ENCODE measurements at regions not wholly inside any gene's neighbourhood (a gene's known extent, or its start where the extent isn't known, plus 50 kb on each side); places are given as distances from the start of the nearest gene placed in this dataset.

GRCh38 chr11:15805726-15806125 lies 550.6 kb downstream of the SOX6 start:
- H3K36me3 Mint-ChIP-seq (ENCODE audit: low read depth, unreplicated experiment), result no peaks in the 10 kb centered on the region
- no peaks in the 10 kb centered on the region for H3K4me1 Mint-ChIP-seq (ENCODE audit: unreplicated experiment)
- no peak for TF ChIP-seq CTCF (IDR thresholded peaks at IDR 0.05; ENCODE audit: unreplicated experiment)

GRCh38 chr11:15806217-15806616 lies 550.1 kb downstream of the SOX6 start:
- no peak for DNase-seq (ENCODE audit: low spot score)
- H3K4me3 Mint-ChIP-seq (ENCODE audit: unreplicated experiment), result no peak overlapping the region
- H3K36me3 Mint-ChIP-seq (ENCODE audit: low read depth, unreplicated experiment), result no peaks in the 10 kb centered on the region
- no peaks in the 10 kb centered on the region for H3K9me3 Mint-ChIP-seq (ENCODE audit: unreplicated experiment)
- peaks cover 3% of the 10 kb centered on the region for H3K27me3 Mint-ChIP-seq (ENCODE audit: unreplicated experiment)
- TF ChIP-seq CTCF (IDR thresholded peaks at IDR 0.05; ENCODE audit: unreplicated experiment), result no peak
- no peak overlapping the region for H3K27ac Mint-ChIP-seq (ENCODE audit: unreplicated experiment)
- H3K4me1 Mint-ChIP-seq (ENCODE audit: unreplicated experiment), result no peaks in the 10 kb centered on the region

More at GRCh38 chr11:15805726-15806125, 550.6 kb downstream of the SOX6 start:
- Mint-ChIP-seq H3K9me3 (ENCODE audit: unreplicated experiment) (no peaks in the 10 kb centered on the region), H3K27ac (ENCODE audit: unreplicated experiment) (no peak overlapping the region), H3K4me3 (ENCODE audit: unreplicated experiment) (no peak overlapping the region), H3K27me3 (ENCODE audit: unreplicated experiment) (peaks cover 3% of the 10 kb centered on the region)
- DNase-seq (ENCODE audit: low spot score), result no peak

- Mint-ChIP-seq H3K4me1 (ENCODE audit: unreplicated experiment) (no peaks in the 10 kb centered on the region), H3K36me3 (ENCODE audit: low read depth, unreplicated experiment) (no peaks in the 10 kb centered on the region), H3K4me3 (ENCODE audit: unreplicated experiment) (no peak overlapping the region), H3K9me3 (ENCODE audit: unreplicated experiment) (no peaks in the 10 kb centered on the region), H3K27ac (ENCODE audit: unreplicated experiment) (no peak overlapping the region), H3K27me3 (ENCODE audit: unreplicated experiment) (peaks cover 3% of the 10 kb centered on the region)
- no peak for DNase-seq (ENCODE audit: low spot score)
- no peak for TF ChIP-seq CTCF (IDR thresholded peaks at IDR 0.05; ENCODE audit: unreplicated experiment)
Measured at GRCh38 chr11:15807827-15808226, 548.5 kb downstream of the SOX6 start.

GRCh38 chr11:15810082-15810481 lies 546.3 kb downstream of the SOX6 start:
- Mint-ChIP-seq H3K4me3 (ENCODE audit: unreplicated experiment) (no peak overlapping the region), H3K27me3 (ENCODE audit: unreplicated experiment) (no peaks in the 10 kb centered on the region), H3K36me3 (ENCODE audit: low read depth, unreplicated experiment) (no peaks in the 10 kb centered on the region), H3K4me1 (ENCODE audit: unreplicated experiment) (peaks cover 3% of the 10 kb centered on the region), H3K9me3 (ENCODE audit: unreplicated experiment) (no peaks in the 10 kb centered on the region), H3K27ac (ENCODE audit: unreplicated experiment) (no peak overlapping the region)
- no peak for DNase-seq (ENCODE audit: low spot score)
- TF ChIP-seq CTCF (IDR thresholded peaks at IDR 0.05; ENCODE audit: unreplicated experiment), result no peak

- TF ChIP-seq CTCF (IDR thresholded peaks at IDR 0.05; ENCODE audit: unreplicated experiment), result no peak
- peaks cover 5% of the 10 kb centered on the region for H3K4me1 Mint-ChIP-seq (ENCODE audit: unreplicated experiment)
Measured at GRCh38 chr11:15810525-15810924, 545.8 kb downstream of the SOX6 start.

More at GRCh38 chr11:15810525-15810924, 545.8 kb downstream of the SOX6 start:
- Mint-ChIP-seq H3K27ac (ENCODE audit: unreplicated experiment) (no peak overlapping the region), H3K27me3 (ENCODE audit: unreplicated experiment) (peaks cover 1% of the 10 kb centered on the region), H3K36me3 (ENCODE audit: low read depth, unreplicated experiment) (no peaks in the 10 kb centered on the region), H3K9me3 (ENCODE audit: unreplicated experiment) (no peaks in the 10 kb centered on the region), H3K4me3 (ENCODE audit: unreplicated experiment) (no peak overlapping the region)
- DNase-seq (ENCODE audit: low spot score), result no peak
